HG02610 (cell line): ENCODE measurements at regions not wholly inside any gene's neighbourhood (a gene's known extent, or its start where the extent isn't known, plus 50 kb on each side); places are given as distances from the start of the nearest gene placed in this dataset.
A peak's percentile ranks its signal among the peaks of the same experiment; 100 is the strongest.
"Not testable (repeated sequence)": the region's sequence is repeated elsewhere in the genome, so short reads cannot be mapped to it uniquely, and the experiment has no call there.

ENCODE experiments used
- ATAC-seq: cut with Tn5 transposase; IDR thresholded peaks from one replicate; pipeline ENCODE4 v1.9.1; 2021; ENCODE audit warnings: mild to moderate bottlenecking, moderate library complexity; ENCODE audit not compliant: unreplicated experiment

DNA sequence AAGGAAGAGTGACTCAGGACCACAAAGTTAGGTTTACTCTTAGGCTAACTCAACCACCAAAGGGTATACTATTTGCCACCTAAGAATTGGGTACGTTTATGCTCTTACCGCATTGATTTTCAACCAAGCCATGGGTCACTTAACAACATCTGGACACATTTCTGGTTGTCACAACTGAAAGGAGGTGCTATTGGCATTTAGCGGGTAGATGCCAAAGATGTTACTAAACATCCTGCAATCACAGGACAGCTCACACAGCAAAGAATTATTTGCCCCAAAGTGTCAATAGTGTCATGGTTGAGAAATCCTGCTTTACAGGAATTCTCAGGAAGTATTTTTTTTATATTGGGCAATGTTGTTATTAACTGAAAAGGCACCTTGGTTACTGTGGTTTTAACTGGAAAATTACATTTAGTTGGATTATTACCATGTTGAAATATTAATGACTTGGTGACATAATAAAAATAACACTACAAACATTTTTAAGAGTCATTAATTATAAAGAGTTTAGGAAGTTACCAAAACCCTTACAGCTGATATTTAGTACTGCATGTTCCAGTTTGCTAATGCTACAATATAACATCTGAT, 185.0 kb upstream of the TMEM196 start:
- no peak for ATAC-seq

DNA sequence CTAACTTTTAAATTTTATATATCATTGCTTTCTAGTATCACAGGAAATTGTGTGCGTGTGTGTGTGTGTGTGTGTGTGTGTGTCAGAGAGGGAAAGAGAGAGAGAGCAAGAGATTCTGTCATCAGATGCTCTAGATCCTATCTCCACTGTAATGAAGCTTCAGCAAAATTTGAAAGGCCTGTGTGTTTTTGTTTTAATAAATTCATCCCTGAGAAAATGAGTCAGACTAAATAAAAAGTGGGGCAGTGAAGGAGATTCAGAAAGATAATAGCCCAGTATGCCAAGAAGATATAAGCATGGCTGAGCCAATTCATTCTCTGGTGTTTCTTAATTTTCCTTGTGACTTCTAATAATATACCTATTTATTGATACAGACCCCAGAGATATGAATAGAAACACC, 184.2 kb upstream of the TMEM196 start:
- ATAC-seq: no peak

DNA sequence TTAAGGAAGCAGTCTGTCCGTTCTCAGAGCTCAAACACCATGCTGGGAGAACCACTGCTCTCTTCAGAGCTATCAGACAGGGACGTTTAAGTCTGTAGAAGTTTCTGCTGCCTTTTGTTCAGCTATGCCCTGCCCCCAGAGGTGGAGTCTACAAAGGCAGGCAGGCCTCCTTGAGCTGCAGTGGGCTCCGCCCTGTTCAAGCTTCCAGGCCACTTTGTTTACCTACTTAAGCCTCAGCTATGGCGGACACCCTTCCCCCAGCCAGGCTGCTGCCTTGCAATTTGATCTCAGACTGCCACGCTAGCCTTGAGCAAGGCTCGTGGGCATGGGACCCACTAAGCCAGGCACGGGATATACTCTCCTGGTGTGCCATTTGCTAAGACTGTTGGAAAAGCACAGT, 180.7 kb upstream of the TMEM196 start:
- not testable (repeated sequence) for ATAC-seq

DNA sequence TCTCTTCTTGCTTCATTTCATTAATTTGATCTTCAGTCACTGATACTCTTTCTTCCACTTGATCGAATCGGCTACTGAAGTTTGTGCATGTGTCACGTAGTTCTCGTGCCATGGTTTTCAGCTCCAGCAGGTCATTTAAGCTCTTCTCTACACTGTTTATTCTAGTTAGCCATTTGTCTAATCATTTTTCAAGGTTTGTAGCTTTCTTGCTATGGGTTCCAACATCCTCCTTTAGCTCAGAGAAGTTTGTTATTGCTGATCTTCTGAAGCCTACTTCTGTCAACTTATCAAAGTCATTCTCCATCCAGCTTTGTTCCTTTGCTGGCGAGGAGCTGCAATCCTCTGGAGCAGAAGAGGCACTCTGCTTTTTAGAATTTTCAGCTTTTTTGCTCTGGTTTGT, 180.0 kb upstream of the TMEM196 start:
- ATAC-seq: not testable (repeated sequence)

DNA sequence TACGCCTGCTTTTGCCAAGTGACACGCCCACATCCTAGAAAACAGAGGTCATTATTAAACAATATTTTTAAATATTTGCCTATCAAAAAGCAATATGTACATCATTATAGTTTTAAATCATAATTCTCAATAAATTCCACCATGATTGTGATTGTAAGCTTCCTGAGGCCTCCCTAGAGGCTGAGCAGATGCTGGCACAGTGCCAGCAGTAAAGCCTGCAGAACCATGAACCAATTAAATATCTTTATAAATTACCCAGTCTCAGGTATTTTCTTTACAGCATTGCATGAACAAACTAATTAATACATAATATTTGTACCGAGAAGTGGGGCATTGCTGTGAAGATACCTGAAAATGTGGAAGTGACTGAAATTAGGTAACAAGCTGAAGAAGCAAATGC, 174.7 kb upstream of the TMEM196 start:
- ATAC-seq: no peak

DNA sequence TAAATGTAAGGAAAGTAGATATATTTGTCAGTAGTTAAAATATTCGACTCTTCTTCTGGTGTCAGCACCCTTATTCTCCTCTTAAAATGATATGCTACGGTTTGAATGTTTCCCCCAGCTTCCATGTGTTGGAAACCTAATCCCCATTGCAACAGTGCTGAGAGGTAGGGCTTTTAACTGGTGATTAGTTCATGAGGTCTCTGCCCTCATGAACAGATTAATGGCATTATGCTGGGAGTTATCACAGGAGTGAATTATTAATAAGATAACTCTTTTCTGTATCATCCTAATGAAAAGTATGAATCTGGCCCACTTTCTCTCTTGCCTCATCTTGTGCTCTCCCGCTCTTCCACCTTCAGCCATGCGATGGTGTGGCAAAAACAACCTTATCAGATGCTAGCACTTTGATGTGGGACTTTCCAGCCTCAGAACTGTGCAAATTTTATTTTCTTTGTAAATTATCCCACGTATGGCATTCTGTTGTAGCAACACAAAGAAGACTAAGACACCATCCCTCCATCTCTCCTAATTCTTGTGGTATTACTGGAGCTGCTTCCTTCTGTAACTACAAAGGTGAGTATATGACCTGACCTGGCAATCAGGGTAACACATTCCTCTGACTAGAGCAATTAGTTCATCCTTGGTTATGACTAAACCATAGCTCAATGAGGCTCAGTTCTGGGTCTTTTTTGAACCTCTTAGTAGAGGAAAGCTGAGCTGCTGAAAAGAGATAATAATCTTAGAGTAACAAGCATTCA, 171.1 kb upstream of the TMEM196 start:
- no peak for ATAC-seq

DNA sequence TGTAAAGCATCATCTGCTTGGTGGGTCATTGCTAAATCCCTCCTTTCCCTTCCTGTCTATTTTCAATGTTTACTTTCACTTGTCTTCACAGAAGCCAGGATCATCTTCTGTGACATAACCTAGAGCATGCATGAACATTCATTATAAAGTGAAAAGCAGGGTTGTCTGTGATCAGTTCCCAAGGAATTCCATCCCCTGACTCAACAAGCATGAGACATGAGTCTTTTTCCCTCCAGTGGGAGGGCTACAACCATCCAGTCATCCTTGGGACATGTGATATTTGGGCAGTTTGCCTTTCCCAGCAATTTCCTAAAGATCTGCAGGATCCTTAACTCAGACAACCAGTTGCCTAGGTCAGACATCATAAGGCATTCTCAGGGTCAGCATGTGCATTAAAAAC, 166.3 kb upstream of the TMEM196 start:
- ATAC-seq: no peak

DNA sequence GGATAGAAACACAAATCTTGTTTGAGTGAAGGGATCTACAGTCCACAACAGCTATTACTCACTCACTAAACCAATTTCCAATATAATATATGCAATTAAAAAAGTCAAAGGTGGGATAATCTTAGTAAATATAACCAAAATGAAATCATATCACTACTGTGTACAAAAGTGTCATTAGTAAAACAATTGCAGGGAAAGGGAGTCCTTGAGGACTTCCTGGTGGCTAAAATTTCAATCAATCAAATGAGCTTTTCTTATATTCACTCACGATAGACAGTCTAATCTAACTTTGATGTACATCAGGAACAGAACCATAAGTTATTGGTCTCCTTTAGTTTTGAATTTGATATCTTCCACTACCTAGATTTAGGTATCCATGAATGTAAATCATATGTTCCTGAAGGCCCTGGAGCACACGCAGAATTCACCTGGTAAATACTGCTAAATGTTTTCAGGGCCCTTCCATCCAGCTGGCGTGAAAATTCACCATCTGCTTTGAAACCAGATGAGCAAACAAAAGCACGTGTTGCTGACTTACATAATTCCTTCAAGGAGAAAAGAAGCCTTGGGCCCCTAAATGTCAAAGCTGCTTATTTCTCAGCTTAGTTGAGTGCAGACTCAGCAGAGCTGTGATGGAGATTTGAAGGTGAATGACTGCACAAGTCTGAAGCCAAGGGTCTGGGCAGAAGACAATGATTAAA, 159.3 kb upstream of the TMEM196 start:
- ATAC-seq: no peak

DNA sequence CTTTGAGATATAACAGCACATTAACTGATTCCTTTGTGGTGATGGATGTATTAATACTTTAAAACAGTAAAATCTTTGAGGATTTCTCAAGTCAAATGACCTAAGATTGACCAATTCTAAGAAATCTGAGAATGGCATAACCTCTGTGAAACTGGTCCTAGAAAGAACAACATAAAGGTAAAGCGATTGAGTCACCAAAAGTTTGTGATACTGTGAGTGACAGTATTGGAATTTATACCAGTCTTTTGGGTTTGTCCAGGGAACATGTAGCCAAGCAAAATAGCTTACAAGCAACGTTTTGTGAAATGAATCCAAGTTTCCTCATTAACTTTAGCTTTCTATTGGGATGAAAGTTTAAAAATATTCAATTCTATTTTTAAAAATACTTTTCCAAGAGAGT, 157.4 kb upstream of the TMEM196 start:
- no peak for ATAC-seq

DNA sequence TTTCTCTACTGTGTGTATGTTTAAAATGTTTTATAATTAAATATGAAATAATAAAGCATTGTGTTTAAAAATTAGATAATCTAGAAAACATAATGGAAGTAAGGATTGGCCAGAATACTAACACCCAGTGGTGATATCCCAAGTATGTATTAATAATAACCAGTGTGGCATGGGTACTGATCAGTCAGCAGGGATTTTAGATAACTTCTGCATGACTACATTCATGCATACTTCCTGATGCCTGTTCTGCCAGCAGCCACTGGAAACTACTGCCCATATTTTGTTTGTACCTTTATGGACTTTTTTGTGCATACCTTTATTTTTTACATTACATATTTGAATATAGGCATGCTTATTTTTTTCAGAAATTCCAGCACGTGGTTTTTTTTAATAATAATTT, 156.6 kb upstream of the TMEM196 start:
- ATAC-seq: no peak

DNA sequence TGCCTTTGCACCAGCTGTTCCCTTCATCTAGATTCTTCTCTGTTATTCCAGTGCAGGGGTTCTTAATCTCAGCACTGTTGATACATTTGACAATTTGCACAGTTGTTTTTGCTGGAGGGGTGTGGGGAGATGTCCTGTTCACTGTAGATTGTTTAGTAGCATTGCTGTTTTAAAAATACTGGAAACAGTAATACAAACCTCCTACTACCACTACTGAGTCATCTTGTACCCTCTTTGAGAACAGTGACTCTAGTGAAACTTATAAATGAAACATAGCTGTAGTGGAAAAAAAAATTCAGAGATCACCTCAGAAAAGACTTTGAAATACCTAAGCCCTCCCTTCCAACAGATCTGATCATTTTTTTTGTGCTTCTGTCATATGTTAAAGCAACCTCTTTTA, 154.8 kb upstream of the TMEM196 start:
- peak; percentile 93 for ATAC-seq

DNA sequence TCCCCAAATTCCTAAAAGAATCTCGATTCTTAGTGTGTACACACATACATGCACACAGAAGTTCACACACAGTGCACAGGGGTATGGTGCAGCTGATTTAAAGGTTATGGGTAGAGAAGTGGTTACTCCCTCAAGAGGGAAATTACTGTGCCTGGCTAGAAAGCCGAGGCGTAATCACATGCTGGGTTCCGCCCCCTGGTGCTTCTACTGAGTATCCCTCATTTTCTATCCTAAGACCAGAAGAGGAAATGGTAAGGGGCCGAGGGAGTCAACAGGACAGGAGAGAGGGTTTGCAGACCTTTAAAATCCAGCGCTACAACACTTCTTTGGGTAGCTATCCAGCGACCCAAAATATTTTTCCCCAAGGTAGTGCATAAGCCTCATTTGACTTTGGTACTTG, 147.3 kb upstream of the TMEM196 start:
- no peak for ATAC-seq

DNA sequence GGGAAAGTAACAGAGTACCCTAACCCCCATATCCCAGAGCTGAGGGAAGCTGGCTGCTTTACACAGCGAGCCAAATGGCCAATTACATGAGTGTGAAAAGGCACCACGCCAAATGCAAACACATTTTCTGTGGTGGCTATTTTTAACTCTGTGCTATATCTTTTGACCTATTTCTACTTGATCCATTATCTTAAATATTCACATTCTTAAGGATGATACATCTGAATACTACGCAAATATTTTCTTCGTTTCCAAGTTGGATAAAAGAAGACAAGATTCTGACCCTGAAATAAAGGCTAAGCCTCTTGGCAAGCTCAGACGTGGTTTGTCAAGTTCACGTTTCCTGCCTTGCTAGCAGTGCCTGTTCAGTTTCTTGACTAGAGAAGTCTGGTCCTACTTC, 146.7 kb upstream of the TMEM196 start:
- no peak for ATAC-seq

DNA sequence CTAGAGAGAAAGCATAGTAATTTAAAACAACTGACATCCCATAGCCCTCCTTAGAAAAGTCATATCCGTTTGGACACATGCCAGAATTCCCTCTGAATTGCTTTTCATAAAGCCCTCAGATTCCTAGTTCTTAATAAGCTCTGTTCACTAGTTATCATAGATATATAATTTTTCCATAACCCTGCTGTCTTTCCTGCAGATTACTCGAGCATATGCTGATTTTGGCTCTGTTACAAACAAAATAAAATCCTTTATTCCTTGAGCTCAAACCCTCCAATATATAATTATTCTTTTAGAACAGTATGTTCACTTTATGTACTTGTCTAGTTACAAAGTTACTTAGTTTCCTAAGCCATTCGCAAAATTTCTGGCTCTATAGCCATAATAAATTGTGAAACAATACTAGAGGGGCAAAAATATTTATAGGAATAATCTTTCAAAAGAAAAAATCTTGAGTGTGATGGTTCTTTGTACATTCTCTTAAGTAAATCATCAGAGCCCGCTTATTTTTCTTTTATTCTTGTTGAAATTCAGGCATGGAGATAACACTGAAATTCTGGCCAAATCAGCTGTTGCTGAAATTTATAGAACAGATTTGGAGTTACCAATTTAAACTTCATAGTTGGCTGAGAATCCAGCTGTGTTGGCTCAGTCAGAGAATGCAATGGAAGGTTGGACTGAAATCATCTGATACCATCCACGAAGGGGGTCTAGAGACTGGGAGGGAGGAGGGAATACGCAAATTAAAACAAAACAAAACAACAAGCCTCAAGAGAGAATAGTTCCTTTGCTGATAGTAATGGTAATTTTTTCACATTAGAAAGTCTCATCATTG, 146.1 kb upstream of the TMEM196 start:
- no peak for ATAC-seq

DNA sequence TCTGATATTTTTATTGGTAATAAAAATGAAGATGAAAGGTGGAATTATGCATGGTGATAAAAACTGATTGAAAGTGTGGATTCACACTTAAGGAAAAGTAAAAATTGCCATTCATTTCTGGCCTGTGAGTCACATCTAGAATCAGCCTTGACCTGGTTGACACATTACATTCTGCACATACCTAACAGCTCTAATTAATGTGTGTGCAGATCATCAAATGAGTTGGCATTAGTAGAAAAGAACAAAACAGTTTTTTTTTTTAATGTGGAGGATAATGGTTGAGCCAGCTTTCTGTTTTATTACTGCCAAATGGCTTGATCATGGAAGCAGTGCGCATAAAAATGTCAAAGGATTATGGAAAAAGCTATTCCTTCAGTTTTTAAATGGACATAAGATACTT, 142.6 kb upstream of the TMEM196 start:
- ATAC-seq: peak; percentile 56

DNA sequence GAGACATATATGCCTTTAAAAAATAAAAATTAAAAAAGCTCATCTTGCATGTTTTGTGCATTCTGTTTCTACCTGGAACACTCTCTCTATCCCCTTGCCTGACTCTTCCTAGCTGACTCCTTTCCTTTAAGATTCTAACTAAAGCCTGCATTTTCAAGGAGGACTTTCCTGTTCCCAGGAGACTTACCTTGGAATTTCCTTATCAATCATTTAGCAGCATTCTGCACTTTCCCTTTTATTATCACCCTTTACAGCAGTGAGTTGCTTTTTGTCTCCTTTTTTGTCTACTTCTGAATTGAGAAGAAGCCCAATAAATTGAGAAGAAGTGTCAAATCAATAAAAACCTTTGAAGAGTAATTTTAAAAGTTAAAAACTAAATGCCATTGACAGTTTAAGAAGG, 142.2 kb upstream of the TMEM196 start:
- no peak for ATAC-seq

DNA sequence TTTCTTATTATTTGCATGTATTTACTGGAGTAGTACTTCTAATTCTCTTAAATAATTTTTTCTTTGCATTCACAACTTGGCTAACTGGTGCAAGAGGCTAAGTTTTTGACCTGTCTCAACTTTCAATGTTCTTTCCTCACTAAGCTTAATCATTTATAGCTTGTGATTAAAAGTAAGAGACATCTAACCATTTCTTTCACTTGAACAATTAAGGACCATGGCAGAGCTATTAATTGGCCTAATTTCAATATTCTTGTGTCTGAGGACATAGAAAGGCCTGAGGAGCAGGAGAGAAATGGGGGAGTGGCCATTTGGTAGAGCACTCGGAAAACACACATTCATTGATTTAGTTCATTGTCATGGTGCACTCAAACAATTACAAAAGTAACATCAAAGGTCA, 141.4 kb upstream of the TMEM196 start:
- no peak for ATAC-seq

DNA sequence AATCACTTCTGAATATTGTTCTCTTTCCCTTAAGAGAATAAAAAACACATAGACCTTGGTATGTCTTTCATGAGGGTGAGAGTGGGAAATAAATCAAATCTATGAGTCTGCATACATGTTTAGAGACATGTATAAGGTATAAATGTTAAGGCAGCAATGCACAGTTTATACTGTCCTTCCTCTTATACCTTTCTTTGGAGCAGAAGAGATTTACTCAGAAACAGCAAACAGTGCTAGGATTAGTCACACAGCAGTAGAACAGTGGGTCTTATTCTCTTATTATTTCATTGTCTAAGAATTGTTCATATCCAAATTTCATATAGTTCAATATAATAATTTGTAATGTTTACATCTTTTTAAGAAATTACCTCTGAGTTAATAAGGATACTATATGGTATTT, 126.7 kb upstream of the TMEM196 start:
- ATAC-seq: no peak

DNA sequence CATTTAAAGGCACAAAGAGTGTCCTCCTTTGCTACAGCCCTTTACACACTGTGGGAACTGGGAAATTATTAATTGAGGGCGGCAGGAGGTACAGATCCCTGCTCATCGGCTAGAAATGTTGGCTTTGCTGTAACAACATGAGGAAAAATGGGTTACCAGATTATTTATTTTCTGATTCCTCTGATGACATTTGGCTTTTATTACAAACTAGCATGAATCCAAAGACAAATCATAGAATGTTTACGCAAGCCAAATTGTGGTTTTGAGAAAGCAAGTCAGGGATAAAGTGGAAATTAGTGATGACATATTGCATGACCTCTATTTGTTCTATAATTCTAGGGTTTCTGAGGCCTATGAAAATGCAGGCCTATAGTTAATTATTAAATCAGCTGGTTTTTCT, 126.1 kb upstream of the TMEM196 start:
- no peak for ATAC-seq

DNA sequence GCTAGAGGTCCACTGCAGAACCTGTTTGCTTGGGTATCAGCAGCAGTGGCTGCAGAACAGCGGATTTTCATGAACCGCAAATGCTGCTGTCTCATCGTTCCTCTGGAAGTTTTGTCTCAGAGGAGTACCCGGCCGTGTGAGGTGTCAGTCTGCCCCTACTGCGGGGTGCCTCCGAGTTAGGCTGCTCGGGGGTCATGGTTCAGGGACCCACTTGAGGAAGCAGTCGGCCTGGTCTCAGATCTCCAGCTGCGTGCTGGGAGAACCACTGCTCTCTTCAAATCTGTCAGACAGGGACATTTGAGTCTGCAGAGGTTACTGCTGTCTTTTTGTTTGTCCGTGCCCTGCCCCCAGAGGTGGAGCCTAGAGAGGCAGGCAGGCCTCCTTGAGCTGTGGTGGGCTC, 109.5 kb upstream of the TMEM196 start:
- ATAC-seq: not testable (repeated sequence)

DNA sequence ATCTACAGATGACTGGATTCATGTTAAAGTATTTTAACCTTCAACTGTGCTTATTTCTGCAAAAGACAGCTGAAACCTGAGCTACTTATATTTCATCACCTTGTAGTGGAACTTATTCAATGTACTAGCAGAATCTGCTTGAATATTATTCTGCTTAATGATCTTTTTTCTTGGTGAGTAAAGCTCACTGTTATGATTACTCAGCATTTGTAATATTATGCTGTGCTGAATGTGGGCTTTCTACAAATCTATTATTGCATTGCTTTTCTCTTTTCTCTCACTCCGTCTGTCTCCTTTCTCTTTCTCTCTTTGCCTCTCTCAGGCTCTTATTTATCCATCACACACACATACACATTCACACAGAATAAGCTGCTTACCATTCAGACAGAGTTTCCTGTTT, 98.7 kb upstream of the TMEM196 start:
- ATAC-seq: no peak
